DOHH2 (cell line): ENCODE measurements at regions not wholly inside any gene's neighbourhood (a gene's known extent, or its start where the extent isn't known, plus 50 kb on each side); places are given as distances from the start of the nearest gene placed in this dataset.

ENCODE experiments used
- H3F3A ChIP-seq: fragments of 200-600 bp; sonication (generic), shearing (Covaris generic); 2 replicates; pipeline ENCODE4 v1.6.0; 2016; ENCODE audit warnings: antibody characterized with exemption, mild to moderate bottlenecking; ENCODE audit not compliant: control insufficient read depth, insufficient read depth
- H3K27ac ChIP-seq: fragments of 200-600 bp; sonication (generic); 2 replicates; pipeline ENCODE4 v1.5.1; 2014; ENCODE audit warnings: low read depth, mild to moderate bottlenecking, low read length, moderate library complexity
- H3K27me3 ChIP-seq: fragments of 200-600 bp; sonication (generic); 2 replicates; pipeline ENCODE4 v1.6.1; 2014; ENCODE audit warnings: mild to moderate bottlenecking, low read length, mixed read lengths; ENCODE audit not compliant: control insufficient read depth
- H3K36me3 ChIP-seq: fragments of 200-600 bp; sonication (generic); 2 replicates; pipeline ENCODE4 v1.6.1; 2014; ENCODE audit warnings: mild to moderate bottlenecking, low read length, moderate library complexity, mixed read lengths; ENCODE audit not compliant: control insufficient read depth
- H3K4me1 ChIP-seq: fragments of 200-600 bp; sonication (generic); 2 replicates; pipeline ENCODE4 v1.6.1; 2014; ENCODE audit warnings: mild to moderate bottlenecking, low read length, mixed read lengths; ENCODE audit not compliant: control insufficient read depth
- H3K4me2 ChIP-seq: fragments of 200-600 bp; sonication (generic); 2 replicates; pipeline ENCODE4 v1.6.0; 2014; ENCODE audit warnings: mild to moderate bottlenecking, low read length, moderate library complexity
- H3K4me3 ChIP-seq: fragments of 200-600 bp; sonication (generic); 2 replicates; pipeline ENCODE4 v1.5.1; 2014; ENCODE audit warnings: mild to moderate bottlenecking, low read length, mixed read lengths
- H3K79me2 ChIP-seq: fragments of 200-600 bp; sonication (generic); 2 replicates; pipeline ENCODE4 v1.6.1; 2014; ENCODE audit warnings: mild to moderate bottlenecking, low read length, mixed read lengths; ENCODE audit not compliant: control insufficient read depth
- H3K9me2 ChIP-seq: fragments of 200-600 bp; sonication (generic); replicated peaks from 2 replicates; pipeline ENCODE4 v1.6.1; 2014; ENCODE audit warnings: mild to moderate bottlenecking, low read length, mixed read lengths; ENCODE audit not compliant: control insufficient read depth
- H3K9me3 ChIP-seq: fragments of 200-600 bp; sonication (generic); 2 replicates; pipeline ENCODE4 v1.6.1; 2014; ENCODE audit warnings: antibody characterized with exemption, low read length, mixed read lengths; ENCODE audit not compliant: control insufficient read depth, insufficient read depth
- H4K20me1 ChIP-seq: fragments of 200-600 bp; sonication (generic); 2 replicates; pipeline ENCODE4 v1.6.0; 2014; ENCODE audit warnings: low read depth, mild to moderate bottlenecking, antibody characterized with exemption, low read length, moderate library complexity; ENCODE audit not compliant: control insufficient read depth, insufficient read depth
- EZH2phosphoT487 ChIP-seq: fragments of 200-600 bp; sonication (generic); IDR thresholded peaks from 2 replicates; pipeline ENCODE4 v1.6.1; 2017; ENCODE audit warnings: borderline replicate concordance, mild to moderate bottlenecking, antibody characterized with exemption, low read length, moderate library complexity, mixed read lengths
- TF ChIP-seq, protein P1 (sequence below): fragments of 200-600 bp; sonication (generic); IDR thresholded peaks from one replicate; pipeline ENCODE4 v1.5.1; 2014; ENCODE audit warnings: antibody characterized with exemption, mild to moderate bottlenecking, low read depth, low read length; ENCODE audit not compliant: poor library complexity, severe bottlenecking

DNA sequence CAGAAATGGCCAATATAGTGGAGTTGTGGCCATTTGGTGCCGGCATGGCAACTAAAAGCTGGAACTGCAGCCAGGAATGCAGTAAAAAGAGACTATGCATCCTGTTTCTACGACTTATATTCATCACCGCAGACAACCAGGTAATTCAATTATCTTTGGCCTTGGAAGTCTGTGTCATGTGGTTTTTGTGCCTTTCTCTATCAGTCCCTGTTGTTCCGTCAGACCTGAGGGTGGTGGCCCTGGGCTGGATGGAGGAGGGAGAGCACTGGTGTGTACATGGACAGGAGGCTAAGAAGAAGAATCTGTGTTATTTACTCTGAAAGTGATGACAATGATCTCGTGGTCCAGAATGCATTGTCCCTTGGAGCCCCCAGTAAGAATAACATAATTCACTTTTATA lies 852.6 kb downstream of the VRK1 start:
- Histone ChIP-seq H3F3A (no peaks in the 10 kb centered on the region), H3K4me2 (no peak overlapping the region), H3K9me2 (no peaks in the 10 kb centered on the region), H3K27ac (no peak overlapping the region), H3K4me3 (no peak overlapping the region), H3K9me3 (no peaks in the 10 kb centered on the region), H3K27me3 (no peaks in the 10 kb centered on the region), H4K20me1 (no peaks in the 10 kb centered on the region), H3K79me2 (no peaks in the 10 kb centered on the region), H3K4me1 (no peaks in the 10 kb centered on the region), H3K36me3 (no peaks in the 10 kb centered on the region)
- no peak for TF ChIP-seq EZH2phosphoT487
- TF ChIP-seq, protein P1, sequence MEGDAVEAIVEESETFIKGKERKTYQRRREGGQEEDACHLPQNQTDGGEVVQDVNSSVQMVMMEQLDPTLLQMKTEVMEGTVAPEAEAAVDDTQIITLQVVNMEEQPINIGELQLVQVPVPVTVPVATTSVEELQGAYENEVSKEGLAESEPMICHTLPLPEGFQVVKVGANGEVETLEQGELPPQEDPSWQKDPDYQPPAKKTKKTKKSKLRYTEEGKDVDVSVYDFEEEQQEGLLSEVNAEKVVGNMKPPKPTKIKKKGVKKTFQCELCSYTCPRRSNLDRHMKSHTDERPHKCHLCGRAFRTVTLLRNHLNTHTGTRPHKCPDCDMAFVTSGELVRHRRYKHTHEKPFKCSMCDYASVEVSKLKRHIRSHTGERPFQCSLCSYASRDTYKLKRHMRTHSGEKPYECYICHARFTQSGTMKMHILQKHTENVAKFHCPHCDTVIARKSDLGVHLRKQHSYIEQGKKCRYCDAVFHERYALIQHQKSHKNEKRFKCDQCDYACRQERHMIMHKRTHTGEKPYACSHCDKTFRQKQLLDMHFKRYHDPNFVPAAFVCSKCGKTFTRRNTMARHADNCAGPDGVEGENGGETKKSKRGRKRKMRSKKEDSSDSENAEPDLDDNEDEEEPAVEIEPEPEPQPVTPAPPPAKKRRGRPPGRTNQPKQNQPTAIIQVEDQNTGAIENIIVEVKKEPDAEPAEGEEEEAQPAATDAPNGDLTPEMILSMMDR: no peak

DNA sequence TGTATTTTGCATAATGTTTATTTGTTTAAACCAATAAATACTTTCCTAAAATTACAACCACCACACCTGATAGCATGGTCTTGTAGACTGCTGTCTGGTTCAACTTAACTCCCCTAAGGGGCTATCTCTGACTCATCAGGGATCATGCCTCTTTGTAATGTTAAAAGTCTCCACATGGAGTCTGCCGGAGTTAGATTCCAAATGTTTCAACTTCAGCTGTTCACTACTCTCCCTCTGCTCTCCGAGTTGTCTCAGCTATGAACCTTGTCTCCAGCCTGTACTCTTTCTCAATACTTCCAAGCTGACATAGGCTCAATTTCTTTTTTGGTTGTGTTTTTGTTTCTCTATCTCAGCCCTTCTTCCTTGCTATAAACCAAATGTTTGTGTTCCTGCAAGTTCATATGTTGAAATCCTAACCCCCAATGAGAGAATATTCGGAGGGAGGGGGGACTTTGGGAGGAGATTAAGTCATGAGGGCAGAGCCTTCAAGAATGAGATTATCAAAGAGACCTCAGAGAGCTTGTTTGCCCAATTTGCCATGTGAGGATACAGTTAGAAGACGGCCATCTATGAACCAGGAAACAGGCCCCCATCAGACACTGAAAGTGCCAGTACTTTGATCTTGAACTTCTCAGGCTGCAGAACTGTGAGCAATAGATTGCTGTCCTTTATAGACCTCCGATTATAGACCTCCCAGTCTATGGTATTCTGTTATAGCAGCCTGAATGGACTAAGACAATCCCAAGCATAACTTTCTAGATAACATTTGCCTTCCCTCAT lies 858.2 kb downstream of the VRK1 start:
- Histone ChIP-seq H4K20me1 (no peaks in the 10 kb centered on the region), H3K27me3 (no peaks in the 10 kb centered on the region), H3F3A (no peaks in the 10 kb centered on the region), H3K4me2 (no peak overlapping the region), H3K4me3 (no peak overlapping the region), H3K27ac (no peak overlapping the region), H3K36me3 (no peaks in the 10 kb centered on the region), H3K9me3 (no peaks in the 10 kb centered on the region), H3K79me2 (no peaks in the 10 kb centered on the region), H3K4me1 (no peaks in the 10 kb centered on the region), H3K9me2 (no peaks in the 10 kb centered on the region)
- no peak for TF ChIP-seq EZH2phosphoT487
- TF ChIP-seq, protein P1: no peak

DNA sequence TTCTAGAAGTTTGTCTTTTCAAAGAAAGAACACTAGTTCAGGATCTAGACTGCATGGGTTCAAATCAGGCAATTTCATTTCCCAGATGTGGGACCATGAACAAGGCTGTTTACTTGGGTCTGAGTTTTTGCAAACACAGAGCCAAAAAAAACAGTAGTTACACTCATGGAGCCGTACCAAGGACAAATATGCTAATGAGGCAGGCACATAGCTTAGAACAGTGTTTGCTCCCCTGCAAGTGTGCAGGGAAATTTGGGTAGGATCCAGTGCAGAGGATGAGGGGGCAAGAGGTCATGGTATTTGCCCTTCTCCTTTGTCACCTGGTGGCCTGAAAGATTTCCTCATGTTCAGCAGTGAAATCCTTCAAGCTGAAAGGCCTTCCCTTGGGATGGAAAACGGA lies 860.4 kb downstream of the VRK1 start:
- no peak overlapping the region for H3K4me2 ChIP-seq
- no peaks in the 10 kb centered on the region for H3K79me2 ChIP-seq
- no peak for TF ChIP-seq EZH2phosphoT487
- TF ChIP-seq, protein P1: no peak

More for the DNA sequence above, 860.4 kb downstream of the VRK1 start:
- no peaks in the 10 kb centered on the region; the same call in 1 of the 2 replicates for H3K9me3 ChIP-seq
- no peaks in the 10 kb centered on the region for H3K36me3 ChIP-seq
- no peaks in the 10 kb centered on the region for H3K27me3 ChIP-seq
- H3K4me3 ChIP-seq: no peak overlapping the region
- no peaks in the 10 kb centered on the region for H4K20me1 ChIP-seq
- no peaks in the 10 kb centered on the region for H3K4me1 ChIP-seq
- H3K9me2 ChIP-seq: no peaks in the 10 kb centered on the region
- no peaks in the 10 kb centered on the region for H3F3A ChIP-seq
- H3K27ac ChIP-seq: no peak overlapping the region
